Keratinocyte (primary cell): ENCODE measurements at regions not wholly inside any gene's neighbourhood (a gene's known extent, or its start where the extent isn't known, plus 50 kb on each side); places are given as distances from the start of the nearest gene placed in this dataset.
"Not testable (repeated sequence)": the region's sequence is repeated elsewhere in the genome, so short reads cannot be mapped to it uniquely, and the experiment has no call there.

ENCODE experiments used
- DNase-seq: peaks from one replicate; pipeline ENCODE4 v3.0.0-alpha.2; 2011; ENCODE audit warnings: low read depth, missing footprints, low spot score
- FAIRE-seq: peaks from 2 replicates; lab custom pipeline; 2011; peaks lifted over from hg19 to GRCh38; lab: Jason Lieb, UNC
- H2AFZ ChIP-seq: 2 replicates; pipeline ENCODE4 v1.6.0; 2012; ENCODE audit warnings: low read length, control low read depth, inconsistent platforms; ENCODE audit not compliant: control insufficient read depth
- H3K27ac ChIP-seq: 2 replicates; pipeline ENCODE4 v1.5.1; 2011; ENCODE audit warnings: low read length; ENCODE audit not compliant: control insufficient read depth, insufficient read depth
- H3K27me3 ChIP-seq: 3 replicates; pipeline ENCODE4 v1.6.0; 2011; ENCODE audit warnings: low read length; ENCODE audit not compliant: control insufficient read depth, insufficient read depth; ENCODE audit errors: extremely low read depth
- H3K36me3 ChIP-seq, 2 experiments: 2 replicates in 1 of 2; 3 replicates in 1 of 2; pipeline ENCODE4 v1.5.1; 2011; ENCODE audit warnings: low read length in 2 of 2, mild to moderate bottlenecking in 1 of 2; ENCODE audit not compliant: control insufficient read depth in 2 of 2, insufficient read depth in 2 of 2; ENCODE audit errors: extremely low read depth in 1 of 2
- H3K4me1 ChIP-seq: 3 replicates; pipeline ENCODE4 v1.5.1; 2011; ENCODE audit warnings: low read length; ENCODE audit not compliant: control insufficient read depth, insufficient read depth; ENCODE audit errors: extremely low read depth
- H3K4me2 ChIP-seq: 3 replicates; pipeline ENCODE4 v1.6.0; 2011; ENCODE audit warnings: low read depth, low read length; ENCODE audit not compliant: control insufficient read depth, insufficient read depth; ENCODE audit errors: extremely low read depth
- H3K4me3 ChIP-seq, 3 experiments: fragments of 200-600 bp in 1 of 3; sonication (generic) in 1 of 3; 2 replicates in 2 of 3; 3 replicates in 1 of 3; pipeline ENCODE4 v1.5.1; 2011 to 2016; ENCODE audit warnings: low read length in 3 of 3, mild to moderate bottlenecking in 3 of 3, control low read depth in 2 of 3, inconsistent platforms in 1 of 3, low read depth in 1 of 3, mixed read lengths in 1 of 3, mixed run types in 1 of 3, moderate library complexity in 1 of 3; ENCODE audit not compliant: control insufficient read depth in 2 of 3, insufficient read depth in 2 of 3; ENCODE audit errors: extremely low read depth in 1 of 3
- H3K79me2 ChIP-seq: 2 replicates; pipeline ENCODE4 v1.6.0; 2012; ENCODE audit warnings: low read length; ENCODE audit not compliant: control insufficient read depth, insufficient read depth
- H3K9ac ChIP-seq: 3 replicates; pipeline ENCODE4 v1.6.0; 2011; ENCODE audit warnings: low read length; ENCODE audit not compliant: control insufficient read depth, insufficient read depth; ENCODE audit errors: extremely low read depth
- H3K9me1 ChIP-seq: 3 replicates; pipeline ENCODE4 v1.6.0; 2011; ENCODE audit warnings: low read length; ENCODE audit not compliant: control insufficient read depth, insufficient read depth; ENCODE audit errors: extremely low read depth
- H3K9me3 ChIP-seq: 2 replicates; pipeline ENCODE4 v1.5.1; 2012; ENCODE audit warnings: low read depth, low read length; ENCODE audit not compliant: control insufficient read depth
- H4K20me1 ChIP-seq: 3 replicates; pipeline ENCODE4 v1.6.0; 2011; ENCODE audit warnings: low read length; ENCODE audit not compliant: control insufficient read depth, insufficient read depth; ENCODE audit errors: extremely low read depth
- CTCF ChIP-seq, 3 experiments: IDR thresholded peaks in 1 of 3; conservative IDR thresholded peaks in 1 of 3; optimal IDR thresholded peaks in 1 of 3; 2 replicates in 2 of 3; 3 replicates in 1 of 3; pipeline versions ENCODE3 to v1.5.1; 2011; ENCODE audit warnings: low read length in 3 of 3, mild to moderate bottlenecking in 3 of 3, moderate library complexity in 2 of 3, control low read depth in 1 of 3, inconsistent platforms in 1 of 3; ENCODE audit not compliant: insufficient read depth in 2 of 3; ENCODE audit errors: extremely low read depth in 1 of 3
- EZH2 ChIP-seq: IDR thresholded peaks from one replicate; pipeline ENCODE4 v1.6.1; 2012; ENCODE audit warnings: inconsistent platforms, mild to moderate bottlenecking, low read length, moderate library complexity
- dilution Hi-C: fragments of 300-500 bp; cut with MboI; formaldehyde crosslinking; loops from one replicate; pipeline ENCODE4 v1.7.0; 2020; ENCODE audit warnings: low sequenced_read_pairs; ENCODE audit not compliant: extremely low pct_ligation_motif_present

GRCh38 chr2:180775711-180776110 lies 204.7 kb upstream of the UBE2E3 start:
- Histone ChIP-seq H3K9me3 (no peaks in the 10 kb centered on the region), H2AFZ (no peak overlapping the region), H4K20me1 (no peaks in the 10 kb centered on the region), H3K36me3 (no peaks in the 10 kb centered on the region), H3K4me3 (no peak overlapping the region), H3K9ac (no peak overlapping the region), H3K4me1 (no peaks in the 10 kb centered on the region), H3K27ac (no peak overlapping the region), H3K9me1 (no peaks in the 10 kb centered on the region), H3K4me2 (no peak overlapping the region), H3K27me3 (no peaks in the 10 kb centered on the region), H3K79me2 (no peaks in the 10 kb centered on the region)
- dilution Hi-C loops: no loop called here
- TF ChIP-seq EZH2 (no peak), CTCF (optimal IDR thresholded peaks at IDR 0.05 in 1 of 3, IDR thresholded peaks at IDR 0.05 in 1 of 3, conservative IDR thresholded peaks at IDR 0.05 in 1 of 3; ENCODE audit: extremely low read depth in 1 of 3, insufficient read depth in 2 of 3, low read length in 3 of 3) (no peak)
- no peak for DNase-seq
- FAIRE-seq: no peak

- H4K20me1 ChIP-seq, H3K9me3 ChIP-seq, H3K9ac ChIP-seq, H3K9me1 ChIP-seq, H3K27me3 ChIP-seq, DNase-seq, H3K4me3 ChIP-seq, H3K4me2 ChIP-seq, H3K4me1 ChIP-seq, FAIRE-seq, dilution Hi-C loops, H3K36me3 ChIP-seq, H3K79me2 ChIP-seq, H2AFZ ChIP-seq, H3K27ac ChIP-seq: not testable (repeated sequence)
These were observed 215.1 kb upstream of the UBE2E3 start for GRCh38 chr2:180765316-180765715.

- H3K36me3 ChIP-seq: no peaks in the 10 kb centered on the region
- no peak overlapping the region for H3K9ac ChIP-seq
- DNase-seq (no peak), FAIRE-seq (no peak)
- H3K4me3 ChIP-seq: no peak overlapping the region
- H3K9me1 ChIP-seq: no peaks in the 10 kb centered on the region
- H3K4me2 ChIP-seq: no peak overlapping the region
- no peaks in the 10 kb centered on the region for H3K9me3 ChIP-seq
- no peaks in the 10 kb centered on the region for H3K4me1 ChIP-seq
- H3K79me2 ChIP-seq: no peaks in the 10 kb centered on the region
- dilution Hi-C loops: no loop called here
- no peak overlapping the region for H2AFZ ChIP-seq
- H3K27me3 ChIP-seq: no peaks in the 10 kb centered on the region
- H4K20me1 ChIP-seq: no peaks in the 10 kb centered on the region
- TF ChIP-seq EZH2: no peak
- TF ChIP-seq CTCF (optimal IDR thresholded peaks at IDR 0.05 in 1 of 3, IDR thresholded peaks at IDR 0.05 in 1 of 3, conservative IDR thresholded peaks at IDR 0.05 in 1 of 3; ENCODE audit: extremely low read depth in 1 of 3, insufficient read depth in 2 of 3, low read length in 3 of 3): no peak
- no peak overlapping the region for H3K27ac ChIP-seq
These were observed 217.0 kb upstream of the UBE2E3 start for GRCh38 chr2:180763263-180763989.
